ENCODE measurements at regions not wholly inside any gene's neighbourhood (a gene's known extent, or its start where the extent isn't known, plus 50 kb on each side); places are given as distances from the start of the nearest gene placed in this dataset.
"Not testable (repeated sequence)": the region's sequence is repeated elsewhere in the genome, so short reads cannot be mapped to it uniquely, and the experiment has no call there.

DNA sequence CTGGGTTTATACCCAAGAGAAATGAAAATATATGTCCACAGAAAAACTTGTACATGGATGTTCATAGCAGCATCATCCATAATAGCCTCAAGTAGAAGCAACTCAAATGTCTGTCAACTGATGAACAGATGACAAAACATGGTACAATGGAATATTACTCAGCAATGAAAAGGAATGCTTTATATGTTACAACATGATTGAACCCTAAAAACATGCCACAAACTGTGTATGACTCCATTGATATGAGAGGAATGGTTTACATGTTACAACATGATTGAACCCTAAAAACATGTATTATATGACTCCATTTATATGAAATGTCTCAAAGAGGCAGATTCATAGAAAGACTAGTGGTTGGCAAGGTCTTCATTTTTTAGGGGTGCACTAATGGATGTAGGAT is 104.8 kb downstream of the LAT start:
- TF ChIP-seq EZH2 (IDR thresholded peaks at IDR 0.05); POLR2AphosphoS5 (IDR thresholded peaks at IDR 0.05; ENCODE audit: borderline replicate concordance, low read depth, low read length): not testable (repeated sequence)
